Keratinocyte (primary cell): ENCODE measurements at regions not wholly inside any gene's neighbourhood (a gene's known extent, or its start where the extent isn't known, plus 50 kb on each side); places are given as distances from the start of the nearest gene placed in this dataset.

Source experiments
- DNase-seq: peaks from one replicate; pipeline ENCODE4 v3.0.0-alpha.2; 2011; ENCODE audit warnings: low read depth, missing footprints, low spot score
- FAIRE-seq: peaks from 2 replicates; lab custom pipeline; 2011; peaks lifted over from hg19 to GRCh38; lab: Jason Lieb, UNC
- H2AFZ ChIP-seq: 2 replicates; pipeline ENCODE4 v1.6.0; 2012; ENCODE audit warnings: low read length, control low read depth, inconsistent platforms; ENCODE audit not compliant: control insufficient read depth
- H3K27ac ChIP-seq: 2 replicates; pipeline ENCODE4 v1.5.1; 2011; ENCODE audit warnings: low read length; ENCODE audit not compliant: control insufficient read depth, insufficient read depth
- H3K27me3 ChIP-seq: 3 replicates; pipeline ENCODE4 v1.6.0; 2011; ENCODE audit warnings: low read length; ENCODE audit not compliant: control insufficient read depth, insufficient read depth; ENCODE audit errors: extremely low read depth
- H3K36me3 ChIP-seq, 2 experiments: 2 replicates in 1 of 2; 3 replicates in 1 of 2; pipeline ENCODE4 v1.5.1; 2011; ENCODE audit warnings: low read length in 2 of 2, mild to moderate bottlenecking in 1 of 2; ENCODE audit not compliant: control insufficient read depth in 2 of 2, insufficient read depth in 2 of 2; ENCODE audit errors: extremely low read depth in 1 of 2
- H3K4me1 ChIP-seq: 3 replicates; pipeline ENCODE4 v1.5.1; 2011; ENCODE audit warnings: low read length; ENCODE audit not compliant: control insufficient read depth, insufficient read depth; ENCODE audit errors: extremely low read depth
- H3K4me2 ChIP-seq: 3 replicates; pipeline ENCODE4 v1.6.0; 2011; ENCODE audit warnings: low read depth, low read length; ENCODE audit not compliant: control insufficient read depth, insufficient read depth; ENCODE audit errors: extremely low read depth
- H3K4me3 ChIP-seq, 3 experiments: fragments of 200-600 bp in 1 of 3; sonication (generic) in 1 of 3; 2 replicates in 2 of 3; 3 replicates in 1 of 3; pipeline ENCODE4 v1.5.1; 2011 to 2016; ENCODE audit warnings: low read length in 3 of 3, mild to moderate bottlenecking in 3 of 3, control low read depth in 2 of 3, inconsistent platforms in 1 of 3, low read depth in 1 of 3, mixed read lengths in 1 of 3, mixed run types in 1 of 3, moderate library complexity in 1 of 3; ENCODE audit not compliant: control insufficient read depth in 2 of 3, insufficient read depth in 2 of 3; ENCODE audit errors: extremely low read depth in 1 of 3
- H3K79me2 ChIP-seq: 2 replicates; pipeline ENCODE4 v1.6.0; 2012; ENCODE audit warnings: low read length; ENCODE audit not compliant: control insufficient read depth, insufficient read depth
- H3K9ac ChIP-seq: 3 replicates; pipeline ENCODE4 v1.6.0; 2011; ENCODE audit warnings: low read length; ENCODE audit not compliant: control insufficient read depth, insufficient read depth; ENCODE audit errors: extremely low read depth
- H3K9me1 ChIP-seq: 3 replicates; pipeline ENCODE4 v1.6.0; 2011; ENCODE audit warnings: low read length; ENCODE audit not compliant: control insufficient read depth, insufficient read depth; ENCODE audit errors: extremely low read depth
- H3K9me3 ChIP-seq: 2 replicates; pipeline ENCODE4 v1.5.1; 2012; ENCODE audit warnings: low read depth, low read length; ENCODE audit not compliant: control insufficient read depth
- H4K20me1 ChIP-seq: 3 replicates; pipeline ENCODE4 v1.6.0; 2011; ENCODE audit warnings: low read length; ENCODE audit not compliant: control insufficient read depth, insufficient read depth; ENCODE audit errors: extremely low read depth
- EZH2 ChIP-seq: IDR thresholded peaks from one replicate; pipeline ENCODE4 v1.6.1; 2012; ENCODE audit warnings: inconsistent platforms, mild to moderate bottlenecking, low read length, moderate library complexity
- dilution Hi-C: fragments of 300-500 bp; cut with MboI; formaldehyde crosslinking; loops from one replicate; pipeline ENCODE4 v1.7.0; 2020; ENCODE audit warnings: low sequenced_read_pairs; ENCODE audit not compliant: extremely low pct_ligation_motif_present
- TF ChIP-seq, protein P1 (sequence below), 3 experiments: IDR thresholded peaks in 1 of 3; conservative IDR thresholded peaks in 1 of 3; optimal IDR thresholded peaks in 1 of 3; 2 replicates in 2 of 3; 3 replicates in 1 of 3; pipeline versions ENCODE3 to v1.5.1; 2011; ENCODE audit warnings: low read length in 3 of 3, mild to moderate bottlenecking in 3 of 3, moderate library complexity in 2 of 3, control low read depth in 1 of 3, inconsistent platforms in 1 of 3; ENCODE audit not compliant: insufficient read depth in 2 of 3; ENCODE audit errors: extremely low read depth in 1 of 3

- no peak overlapping the region for H3K27ac ChIP-seq
- H3K27me3 ChIP-seq, result no peaks in the 10 kb centered on the region
- H2AFZ ChIP-seq, result no peak overlapping the region
- no peak overlapping the region for H3K4me2 ChIP-seq
- H3K79me2 ChIP-seq, result no peaks in the 10 kb centered on the region
- DNase-seq, result no peak
- FAIRE-seq, result no peak
- H3K9ac ChIP-seq, result no peak overlapping the region
- no peaks in the 10 kb centered on the region for H3K9me1 ChIP-seq
- H3K4me1 ChIP-seq, result no peaks in the 10 kb centered on the region
- no peaks in the 10 kb centered on the region for H4K20me1 ChIP-seq
- H3K36me3 ChIP-seq, result no peaks in the 10 kb centered on the region
- dilution Hi-C loops, result no loop called here
- no peaks in the 10 kb centered on the region for H3K9me3 ChIP-seq
- TF ChIP-seq EZH2, result no peak
- TF ChIP-seq, protein P1, sequence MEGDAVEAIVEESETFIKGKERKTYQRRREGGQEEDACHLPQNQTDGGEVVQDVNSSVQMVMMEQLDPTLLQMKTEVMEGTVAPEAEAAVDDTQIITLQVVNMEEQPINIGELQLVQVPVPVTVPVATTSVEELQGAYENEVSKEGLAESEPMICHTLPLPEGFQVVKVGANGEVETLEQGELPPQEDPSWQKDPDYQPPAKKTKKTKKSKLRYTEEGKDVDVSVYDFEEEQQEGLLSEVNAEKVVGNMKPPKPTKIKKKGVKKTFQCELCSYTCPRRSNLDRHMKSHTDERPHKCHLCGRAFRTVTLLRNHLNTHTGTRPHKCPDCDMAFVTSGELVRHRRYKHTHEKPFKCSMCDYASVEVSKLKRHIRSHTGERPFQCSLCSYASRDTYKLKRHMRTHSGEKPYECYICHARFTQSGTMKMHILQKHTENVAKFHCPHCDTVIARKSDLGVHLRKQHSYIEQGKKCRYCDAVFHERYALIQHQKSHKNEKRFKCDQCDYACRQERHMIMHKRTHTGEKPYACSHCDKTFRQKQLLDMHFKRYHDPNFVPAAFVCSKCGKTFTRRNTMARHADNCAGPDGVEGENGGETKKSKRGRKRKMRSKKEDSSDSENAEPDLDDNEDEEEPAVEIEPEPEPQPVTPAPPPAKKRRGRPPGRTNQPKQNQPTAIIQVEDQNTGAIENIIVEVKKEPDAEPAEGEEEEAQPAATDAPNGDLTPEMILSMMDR (optimal IDR thresholded peaks at IDR 0.05 in 1 of 3, IDR thresholded peaks at IDR 0.05 in 1 of 3, conservative IDR thresholded peaks at IDR 0.05 in 1 of 3; ENCODE audit: extremely low read depth in 1 of 3, insufficient read depth in 2 of 3, low read length in 3 of 3), result no peak
- H3K4me3 ChIP-seq, result no peak overlapping the region
Measured at GRCh38 chr10:1933215-1933614, 195.9 kb upstream of the ADARB2 start.

DNA sequence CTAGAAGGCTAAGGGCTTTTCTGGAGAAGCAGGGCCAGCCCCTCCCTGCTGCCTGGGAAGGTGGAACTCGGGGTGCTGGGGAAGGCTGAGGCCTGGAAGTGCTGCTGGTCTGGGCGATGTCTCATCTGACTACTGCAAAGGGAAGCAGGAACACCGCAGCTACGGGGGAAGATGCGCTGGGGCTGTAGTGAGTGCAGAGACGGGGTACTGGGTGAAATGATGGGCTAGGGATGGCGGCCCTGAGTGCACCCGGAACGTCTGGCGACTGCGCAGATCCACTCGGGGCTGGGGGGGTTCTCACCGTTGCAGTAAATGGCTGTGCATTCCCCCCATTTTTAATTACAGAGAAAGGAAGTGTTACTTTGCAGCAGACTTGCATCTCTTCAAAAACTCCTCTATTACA lies 195.4 kb upstream of the ADARB2 start:
- no peak for FAIRE-seq
- dilution Hi-C loops, result no loop called here

More for the DNA sequence above, 195.4 kb upstream of the ADARB2 start:
- no peaks in the 10 kb centered on the region for H3K27me3 ChIP-seq
- no peak for DNase-seq
- no peak overlapping the region for H3K4me2 ChIP-seq
- no peaks in the 10 kb centered on the region for H3K79me2 ChIP-seq
- no peak overlapping the region for H2AFZ ChIP-seq
- no peaks in the 10 kb centered on the region for H3K4me1 ChIP-seq
- no peaks in the 10 kb centered on the region for H4K20me1 ChIP-seq
- no peak overlapping the region for H3K9ac ChIP-seq
- no peak overlapping the region for H3K27ac ChIP-seq
- TF ChIP-seq, protein P1 (optimal IDR thresholded peaks at IDR 0.05 in 1 of 3, IDR thresholded peaks at IDR 0.05 in 1 of 3, conservative IDR thresholded peaks at IDR 0.05 in 1 of 3; ENCODE audit: extremely low read depth in 1 of 3, insufficient read depth in 2 of 3, low read length in 3 of 3), result no peak
- TF ChIP-seq EZH2, result no peak
- H3K9me1 ChIP-seq, result no peaks in the 10 kb centered on the region
- H3K36me3 ChIP-seq, result no peaks in the 10 kb centered on the region
- H3K4me3 ChIP-seq, result no peak overlapping the region
- no peaks in the 10 kb centered on the region for H3K9me3 ChIP-seq
